ENCODE measurements at regions not wholly inside any gene's neighbourhood (a gene's known extent, or its start where the extent isn't known, plus 50 kb on each side); places are given as distances from the start of the nearest gene placed in this dataset.

GRCh38 chr7:85457911-85458310 lies 271.1 kb upstream of the SEMA3D start:
- Histone ChIP-seq H3K9me3 (no peaks in the 10 kb centered on the region), H3K36me3 (ENCODE audit: low read depth, missing control alignments) (no peaks in the 10 kb centered on the region), H3K4me3 (no peak overlapping the region), H3K4me1 (no peaks in the 10 kb centered on the region), H3K27ac (no peak overlapping the region), H3K27me3 (no peaks in the 10 kb centered on the region)
- intact Hi-C loops (cut with DNase I; ENCODE audit: low total_unique reads), result no loop called here
- DNase-seq, result no peak
- TF ChIP-seq, protein P1, sequence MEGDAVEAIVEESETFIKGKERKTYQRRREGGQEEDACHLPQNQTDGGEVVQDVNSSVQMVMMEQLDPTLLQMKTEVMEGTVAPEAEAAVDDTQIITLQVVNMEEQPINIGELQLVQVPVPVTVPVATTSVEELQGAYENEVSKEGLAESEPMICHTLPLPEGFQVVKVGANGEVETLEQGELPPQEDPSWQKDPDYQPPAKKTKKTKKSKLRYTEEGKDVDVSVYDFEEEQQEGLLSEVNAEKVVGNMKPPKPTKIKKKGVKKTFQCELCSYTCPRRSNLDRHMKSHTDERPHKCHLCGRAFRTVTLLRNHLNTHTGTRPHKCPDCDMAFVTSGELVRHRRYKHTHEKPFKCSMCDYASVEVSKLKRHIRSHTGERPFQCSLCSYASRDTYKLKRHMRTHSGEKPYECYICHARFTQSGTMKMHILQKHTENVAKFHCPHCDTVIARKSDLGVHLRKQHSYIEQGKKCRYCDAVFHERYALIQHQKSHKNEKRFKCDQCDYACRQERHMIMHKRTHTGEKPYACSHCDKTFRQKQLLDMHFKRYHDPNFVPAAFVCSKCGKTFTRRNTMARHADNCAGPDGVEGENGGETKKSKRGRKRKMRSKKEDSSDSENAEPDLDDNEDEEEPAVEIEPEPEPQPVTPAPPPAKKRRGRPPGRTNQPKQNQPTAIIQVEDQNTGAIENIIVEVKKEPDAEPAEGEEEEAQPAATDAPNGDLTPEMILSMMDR (IDR thresholded peaks at IDR 0.05), result no peak
- TF ChIP-seq POLR2A (IDR thresholded peaks at IDR 0.05), result no peak
- 88 to 93% methylated on average over 4 of the region's 4 CpGs for WGBS, 2 donors

DNA sequence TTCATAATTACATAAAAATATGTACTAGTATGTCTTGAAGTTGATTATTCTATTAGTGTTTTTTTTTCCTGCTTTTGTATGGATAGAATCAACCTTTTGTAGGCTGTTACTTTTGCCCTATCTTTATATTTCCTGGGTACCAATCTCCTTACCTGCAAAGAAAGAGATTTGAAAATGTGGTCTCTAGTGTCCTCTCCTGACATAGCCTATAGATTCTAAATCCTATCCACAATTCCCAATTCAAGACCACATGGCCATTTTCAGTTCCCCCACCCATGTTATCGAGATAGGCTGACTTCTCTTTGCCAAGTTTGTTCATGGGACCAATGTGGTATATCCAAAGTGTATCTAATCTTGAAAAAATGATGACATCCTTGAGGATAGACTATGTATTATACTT lies 269.4 kb upstream of the SEMA3D start:
- WGBS, 2 donors, result 80 to 85% methylated on average over 1 of the region's 1 CpG
- Histone ChIP-seq H3K9me3 (no peaks in the 10 kb centered on the region), H3K4me1 (no peaks in the 10 kb centered on the region), H3K36me3 (ENCODE audit: low read depth, missing control alignments) (no peaks in the 10 kb centered on the region), H3K27ac (no peak overlapping the region), H3K4me3 (no peak overlapping the region), H3K27me3 (no peaks in the 10 kb centered on the region)
- DNase-seq, result no peak
- TF ChIP-seq, protein P1 (IDR thresholded peaks at IDR 0.05), result no peak
- TF ChIP-seq POLR2A (IDR thresholded peaks at IDR 0.05), result no peak
- intact Hi-C loops (cut with DNase I; ENCODE audit: low total_unique reads), result no loop called here

DNA sequence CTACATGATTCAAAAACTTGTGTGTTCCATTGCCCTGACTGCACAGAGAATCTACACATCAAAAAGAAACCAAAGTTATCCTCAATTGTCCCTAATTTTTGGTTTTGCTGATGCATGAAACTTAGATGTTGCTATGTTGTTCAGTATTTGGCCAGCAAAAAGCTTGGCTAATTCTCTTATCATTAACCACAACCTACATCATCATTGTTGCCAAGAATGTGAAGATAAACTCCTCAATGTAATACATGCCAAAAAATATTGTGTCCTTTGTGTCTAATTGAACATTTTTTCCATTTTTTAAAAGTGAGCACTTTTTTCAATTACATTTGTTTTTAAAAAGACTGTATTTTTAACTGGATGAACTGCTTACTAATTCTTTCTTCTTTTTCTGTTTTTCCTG lies 268.0 kb upstream of the SEMA3D start:
- Histone ChIP-seq H3K4me1 (no peaks in the 10 kb centered on the region), H3K27me3 (no peaks in the 10 kb centered on the region), H3K9me3 (no peaks in the 10 kb centered on the region), H3K36me3 (ENCODE audit: low read depth, missing control alignments) (no peaks in the 10 kb centered on the region), H3K27ac (no peak overlapping the region), H3K4me3 (no peak overlapping the region)
- intact Hi-C loops (cut with DNase I; ENCODE audit: low total_unique reads), result no loop called here
- no peak for TF ChIP-seq POLR2A (IDR thresholded peaks at IDR 0.05)
- TF ChIP-seq, protein P1 (IDR thresholded peaks at IDR 0.05), result no peak
- DNase-seq, result no peak

DNA sequence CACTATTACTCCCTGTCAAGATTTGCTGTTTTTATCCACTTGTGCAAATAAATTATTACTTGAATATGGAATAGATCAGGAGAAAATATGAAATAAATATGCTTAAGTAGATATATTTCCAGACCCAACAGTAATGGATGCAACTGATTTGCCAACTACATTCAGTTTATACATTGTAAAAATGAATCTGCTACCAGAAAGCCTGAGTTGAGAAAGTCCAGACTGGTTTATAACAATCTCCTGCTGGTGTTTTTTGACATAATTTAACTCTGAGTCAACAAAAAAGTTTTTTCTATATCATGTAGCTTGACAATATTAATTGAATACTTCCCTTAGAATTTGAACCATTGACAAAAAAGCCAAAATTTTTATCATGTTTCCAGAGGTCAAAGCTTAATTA lies 265.8 kb upstream of the SEMA3D start:
- Histone ChIP-seq H3K27ac (no peak overlapping the region), H3K4me3 (no peak overlapping the region), H3K27me3 (no peaks in the 10 kb centered on the region), H3K4me1 (no peaks in the 10 kb centered on the region), H3K36me3 (ENCODE audit: low read depth, missing control alignments) (no peaks in the 10 kb centered on the region), H3K9me3 (no peaks in the 10 kb centered on the region)
- DNase-seq, result no peak
- no peak for TF ChIP-seq POLR2A (IDR thresholded peaks at IDR 0.05)
- TF ChIP-seq, protein P1 (IDR thresholded peaks at IDR 0.05), result no peak
- intact Hi-C loops (cut with DNase I; ENCODE audit: low total_unique reads), result no loop called here

DNA sequence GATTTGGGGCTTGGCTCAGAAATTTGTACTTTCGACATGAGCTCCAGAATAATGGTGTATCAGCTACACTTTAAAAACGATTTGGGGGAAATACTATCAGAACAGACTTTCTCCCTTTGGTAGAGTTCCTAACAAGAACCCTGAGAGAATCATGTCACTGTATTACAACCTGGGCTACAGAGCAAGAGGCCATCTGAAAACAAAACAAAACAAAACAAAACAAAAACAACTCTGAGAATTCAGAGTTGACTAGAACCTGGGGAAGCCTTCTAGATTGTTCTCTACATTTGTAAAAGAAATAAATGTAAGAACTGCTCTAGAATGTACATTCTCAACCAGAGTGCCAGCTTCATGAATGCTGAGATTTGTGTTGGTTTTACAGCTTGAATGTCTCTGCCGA lies 262.6 kb upstream of the SEMA3D start:
- Histone ChIP-seq H3K4me3 (no peak overlapping the region), H3K27me3 (no peaks in the 10 kb centered on the region)
- WGBS, 2 donors, result 77 to 83% methylated on average over 3 of the region's 3 CpGs

More for the DNA sequence above, 262.6 kb upstream of the SEMA3D start:
- Histone ChIP-seq H3K9me3 (no peaks in the 10 kb centered on the region), H3K36me3 (ENCODE audit: low read depth, missing control alignments) (no peaks in the 10 kb centered on the region), H3K27ac (no peak overlapping the region), H3K4me1 (no peaks in the 10 kb centered on the region)
- intact Hi-C loops (cut with DNase I; ENCODE audit: low total_unique reads), result no loop called here
- no peak for DNase-seq
- no peak for TF ChIP-seq POLR2A (IDR thresholded peaks at IDR 0.05)
- TF ChIP-seq, protein P1 (IDR thresholded peaks at IDR 0.05), result no peak
